OCI-LY7 (cell line): ENCODE measurements at regions not wholly inside any gene's neighbourhood (a gene's known extent, or its start where the extent isn't known, plus 50 kb on each side); places are given as distances from the start of the nearest gene placed in this dataset.

ENCODE experiments used
- BruUV-seq: library from RNA; stranded (reverse); fragments of 400-500 nt; replicated peaks from 2 replicates; lab custom pipeline; 2021; lab: Mats Ljungman, UMichigan
- CTCF ChIA-PET: fragments of 300-600 bp; sonication (Branson Sonifier 250); formaldehyde crosslinking; loops from one replicate; lab custom pipeline; 2022; ENCODE audit warnings: antibody characterized with exemption; ENCODE audit not compliant: unreplicated experiment; lab: Charles Lee
- POLR2A ChIA-PET: fragments of 300-600 bp; sonication (Branson Sonifier 250); formaldehyde crosslinking; loops from one replicate; lab custom pipeline; 2022; ENCODE audit warnings: antibody characterized with exemption; lab: Charles Lee
- DNase-seq: peaks from one replicate; pipeline ENCODE4 v3.0.0-alpha.2; 2015; ENCODE audit warnings: low spot score
- H2AFZ ChIP-seq: fragments of 200-600 bp; sonication (generic), shearing (Covaris generic); 2 replicates; pipeline ENCODE4 v1.6.1; 2014; ENCODE audit warnings: mild to moderate bottlenecking, antibody characterized with exemption, low read length, moderate library complexity
- H3K27ac ChIP-seq: fragments of 200-600 bp; sonication (generic); 2 replicates; pipeline ENCODE4 v1.5.1; 2014; ENCODE audit warnings: mixed run types, low read depth, mild to moderate bottlenecking, moderate library complexity, low read length, inconsistent platforms; ENCODE audit not compliant: poor library complexity, severe bottlenecking
- H3K36me3 ChIP-seq: fragments of 200-600 bp; sonication (generic); 2 replicates; pipeline ENCODE4 v1.6.1; 2014; ENCODE audit warnings: mild to moderate bottlenecking, antibody characterized with exemption, low read length, moderate library complexity, mixed read lengths; ENCODE audit not compliant: insufficient read depth
- H3K4me1 ChIP-seq: fragments of 200-600 bp; sonication (generic); 2 replicates; pipeline ENCODE4 v1.5.1; 2014; ENCODE audit warnings: mild to moderate bottlenecking, low read length; ENCODE audit not compliant: insufficient read depth, poor library complexity, severe bottlenecking
- H3K4me2 ChIP-seq: fragments of 200-600 bp; sonication (generic); 2 replicates; pipeline ENCODE4 v1.6.1; 2014; ENCODE audit warnings: mild to moderate bottlenecking, low read length
- H3K4me3 ChIP-seq: fragments of 200-600 bp; sonication (generic); 2 replicates; pipeline ENCODE4 v1.5.1; 2014; ENCODE audit warnings: mild to moderate bottlenecking, low read depth, low read length; ENCODE audit not compliant: poor library complexity, severe bottlenecking
- H3K79me2 ChIP-seq: fragments of 200-600 bp; sonication (generic); 2 replicates; pipeline ENCODE4 v1.6.1; 2016; ENCODE audit warnings: low read depth, mild to moderate bottlenecking, low read length, moderate library complexity, mixed read lengths; ENCODE audit not compliant: insufficient read depth
- H3K9me2 ChIP-seq: fragments of 200-600 bp; sonication (generic); 2 replicates; pipeline ENCODE4 v1.6.1; 2016; ENCODE audit warnings: mild to moderate bottlenecking, low read length, mixed read lengths; ENCODE audit not compliant: insufficient read depth
- H3K9me3 ChIP-seq: fragments of 200-600 bp; sonication (generic); 2 replicates; pipeline ENCODE4 v1.6.1; 2014; ENCODE audit warnings: mild to moderate bottlenecking, mixed run types, low read length, mixed read lengths
- H4K20me1 ChIP-seq: fragments of 200-600 bp; sonication (generic); 2 replicates; pipeline ENCODE4 v1.6.1; 2014; ENCODE audit warnings: mild to moderate bottlenecking, antibody characterized with exemption, low read length, moderate library complexity, mixed read lengths; ENCODE audit not compliant: insufficient read depth
- CTCF ChIP-seq: fragments of 200-600 bp; sonication (generic); conservative IDR thresholded peaks from 2 replicates; pipeline ENCODE4 v1.5.1; 2014; ENCODE audit warnings: mild to moderate bottlenecking, antibody characterized with exemption, low read length, moderate library complexity, mixed read lengths
- EZH2phosphoT487 ChIP-seq: fragments of 200-600 bp; sonication (generic); IDR thresholded peaks from 2 replicates; pipeline ENCODE4 v1.6.1; 2018; ENCODE audit warnings: low read depth, borderline replicate concordance, mild to moderate bottlenecking, mixed run types, antibody characterized with exemption, low read length, moderate library complexity, mixed read lengths
- intact Hi-C: fragments of 100-400 bp; cut with micrococcal nuclease; formaldehyde crosslinking; loops from one replicate; pipeline ENCODE4 v1.10.0; 2022; ENCODE audit not compliant: unreplicated experiment

- ChIA-PET POLR2A (interaction anchor here (0.6 to 0.7 kb wide), 2 partner anchors 411 to 641 kb away, joined by 3 read pairs; no protein-coding TSS in a partner anchor), CTCF (no interaction called here)
- BruUV-seq: no TSS peak
These were observed 171.3 kb upstream of the SSTR4 start for GRCh38 chr20:22863826-22864225.

GRCh38 chr20:22866812-22867341, 168.2 kb upstream of the SSTR4 start:
- POLR2A ChIA-PET: no interaction called here
- no TSS peak for BruUV-seq
- no peak overlapping the region for H3K4me2 ChIP-seq

More at GRCh38 chr20:22863826-22864225, 171.3 kb upstream of the SSTR4 start:
- Histone ChIP-seq H3K27ac (no peak overlapping the region), H3K9me2 (no peaks in the 10 kb centered on the region), H2AFZ (no peak overlapping the region), H4K20me1 (no peaks in the 10 kb centered on the region), H3K4me2 (no peak overlapping the region), H3K79me2 (no peaks in the 10 kb centered on the region), H3K4me1 (no peaks in the 10 kb centered on the region), H3K9me3 (no peaks in the 10 kb centered on the region), H3K36me3 (no peaks in the 10 kb centered on the region), H3K4me3 (no peak overlapping the region)
- DNase-seq: no peak
- intact Hi-C loops: no loop called here
- TF ChIP-seq EZH2phosphoT487 (no peak), CTCF (no peak)

More at GRCh38 chr20:22866812-22867341, 168.2 kb upstream of the SSTR4 start:
- CTCF ChIA-PET: no interaction called here
- no peak for TF ChIP-seq CTCF
- no peak for TF ChIP-seq EZH2phosphoT487
- DNase-seq: no peak
- Histone ChIP-seq H2AFZ (no peak overlapping the region), H3K27ac (no peak overlapping the region), H3K4me1 (no peaks in the 10 kb centered on the region), H3K4me3 (no peak overlapping the region), H3K9me3 (no peaks in the 10 kb centered on the region), H4K20me1 (no peaks in the 10 kb centered on the region), H3K79me2 (no peaks in the 10 kb centered on the region), H3K9me2 (no peaks in the 10 kb centered on the region), H3K36me3 (no peaks in the 10 kb centered on the region)
- intact Hi-C loops: no loop called here
